ENCODE measurements at regions not wholly inside any gene's neighbourhood (a gene's known extent, or its start where the extent isn't known, plus 50 kb on each side); places are given as distances from the start of the nearest gene placed in this dataset.

GRCh38 chr4:53810643-53811042 lies 219.4 kb upstream of the LNX1 start:
- Histone ChIP-seq H3K9ac (ENCODE audit: insufficient read length, low read depth) (no peak overlapping the region), H3K36me3 (ENCODE audit: insufficient read depth, insufficient read length, low read length) (no peaks in the 10 kb centered on the region), H3K9me3 (ENCODE audit: insufficient read depth, low read length) (no peaks in the 10 kb centered on the region), H3K4me1 (ENCODE audit: insufficient read depth, insufficient read length) (no peaks in the 10 kb centered on the region), H3K27me3 (ENCODE audit: insufficient read depth, insufficient read length) (no peaks in the 10 kb centered on the region), H3K4me3 (ENCODE audit: insufficient read length, low read depth) (no peak overlapping the region)
- no peak for DNase-seq (ENCODE audit: low read depth, low spot score)
- TF ChIP-seq YY1 (IDR thresholded peaks at IDR 0.05; ENCODE audit: insufficient read depth, insufficient read length) = no peak
- no peak for TF ChIP-seq ZNF274 (IDR thresholded peaks at IDR 0.05; ENCODE audit: low read depth, low read length)
- TF ChIP-seq SUZ12 (IDR thresholded peaks at IDR 0.05; ENCODE audit: extremely low read depth, insufficient read depth, insufficient read length) = no peak

- Histone ChIP-seq H3K9ac (ENCODE audit: insufficient read length, low read depth) (no peak overlapping the region), H3K27me3 (ENCODE audit: insufficient read depth, insufficient read length) (no peaks in the 10 kb centered on the region), H3K4me3 (ENCODE audit: insufficient read length, low read depth) (no peak overlapping the region), H3K36me3 (ENCODE audit: insufficient read depth, insufficient read length, low read length) (no peaks in the 10 kb centered on the region), H3K9me3 (ENCODE audit: insufficient read depth, low read length) (no peaks in the 10 kb centered on the region), H3K4me1 (ENCODE audit: insufficient read depth, insufficient read length) (no peaks in the 10 kb centered on the region)
- TF ChIP-seq SUZ12 (IDR thresholded peaks at IDR 0.05; ENCODE audit: extremely low read depth, insufficient read depth, insufficient read length) (no peak), YY1 (IDR thresholded peaks at IDR 0.05; ENCODE audit: insufficient read depth, insufficient read length) (no peak), ZNF274 (IDR thresholded peaks at IDR 0.05; ENCODE audit: low read depth, low read length) (no peak)
- no peak for DNase-seq (ENCODE audit: low read depth, low spot score)
These were observed 218.5 kb upstream of the LNX1 start for GRCh38 chr4:53809816-53810215.

- Histone ChIP-seq H3K4me3 (ENCODE audit: insufficient read length, low read depth) (no peak overlapping the region), H3K36me3 (ENCODE audit: insufficient read depth, insufficient read length, low read length) (no peaks in the 10 kb centered on the region), H3K9ac (ENCODE audit: insufficient read length, low read depth) (no peak overlapping the region), H3K9me3 (ENCODE audit: insufficient read depth, low read length) (no peaks in the 10 kb centered on the region), H3K4me1 (ENCODE audit: insufficient read depth, insufficient read length) (no peaks in the 10 kb centered on the region), H3K27me3 (ENCODE audit: insufficient read depth, insufficient read length) (no peaks in the 10 kb centered on the region)
- TF ChIP-seq SUZ12 (IDR thresholded peaks at IDR 0.05; ENCODE audit: extremely low read depth, insufficient read depth, insufficient read length) = no peak
- TF ChIP-seq YY1 (IDR thresholded peaks at IDR 0.05; ENCODE audit: insufficient read depth, insufficient read length) = no peak
- TF ChIP-seq ZNF274 (IDR thresholded peaks at IDR 0.05; ENCODE audit: low read depth, low read length) = no peak
- DNase-seq (ENCODE audit: low read depth, low spot score) = no peak
These were observed 214.0 kb upstream of the LNX1 start for GRCh38 chr4:53805291-53805690.

GRCh38 chr4:53804719-53805118 lies 213.4 kb upstream of the LNX1 start:
- Histone ChIP-seq H3K27me3 (ENCODE audit: insufficient read depth, insufficient read length) (no peaks in the 10 kb centered on the region), H3K9ac (ENCODE audit: insufficient read length, low read depth) (no peak overlapping the region), H3K9me3 (ENCODE audit: insufficient read depth, low read length) (no peaks in the 10 kb centered on the region), H3K36me3 (ENCODE audit: insufficient read depth, insufficient read length, low read length) (no peaks in the 10 kb centered on the region), H3K4me3 (ENCODE audit: insufficient read length, low read depth) (no peak overlapping the region), H3K4me1 (ENCODE audit: insufficient read depth, insufficient read length) (no peaks in the 10 kb centered on the region)
- TF ChIP-seq ZNF274 (IDR thresholded peaks at IDR 0.05; ENCODE audit: low read depth, low read length) = no peak
- no peak for TF ChIP-seq SUZ12 (IDR thresholded peaks at IDR 0.05; ENCODE audit: extremely low read depth, insufficient read depth, insufficient read length)
- TF ChIP-seq YY1 (IDR thresholded peaks at IDR 0.05; ENCODE audit: insufficient read depth, insufficient read length) = no peak
- DNase-seq (ENCODE audit: low read depth, low spot score) = no peak

- DNase-seq (ENCODE audit: low read depth, low spot score) = no peak
- H3K4me3 ChIP-seq (ENCODE audit: insufficient read length, low read depth) = no peak overlapping the region
- TF ChIP-seq SUZ12 (IDR thresholded peaks at IDR 0.05; ENCODE audit: extremely low read depth, insufficient read depth, insufficient read length) (no peak), ZNF274 (IDR thresholded peaks at IDR 0.05; ENCODE audit: low read depth, low read length) (no peak), YY1 (IDR thresholded peaks at IDR 0.05; ENCODE audit: insufficient read depth, insufficient read length) (no peak)
- no peaks in the 10 kb centered on the region for H3K27me3 ChIP-seq (ENCODE audit: insufficient read depth, insufficient read length)
- H3K4me1 ChIP-seq (ENCODE audit: insufficient read depth, insufficient read length) = no peaks in the 10 kb centered on the region
- no peaks in the 10 kb centered on the region for H3K9me3 ChIP-seq (ENCODE audit: insufficient read depth, low read length)
- H3K9ac ChIP-seq (ENCODE audit: insufficient read length, low read depth) = no peak overlapping the region
- H3K36me3 ChIP-seq (ENCODE audit: insufficient read depth, insufficient read length, low read length) = no peaks in the 10 kb centered on the region
These were observed 211.2 kb upstream of the LNX1 start for GRCh38 chr4:53802500-53802899.

- Histone ChIP-seq H3K27me3 (ENCODE audit: insufficient read depth, insufficient read length) (no peaks in the 10 kb centered on the region), H3K9ac (ENCODE audit: insufficient read length, low read depth) (no peak overlapping the region), H3K4me3 (ENCODE audit: insufficient read length, low read depth) (no peak overlapping the region), H3K36me3 (ENCODE audit: insufficient read depth, insufficient read length, low read length) (no peaks in the 10 kb centered on the region), H3K4me1 (ENCODE audit: insufficient read depth, insufficient read length) (no peaks in the 10 kb centered on the region), H3K9me3 (ENCODE audit: insufficient read depth, low read length) (no peaks in the 10 kb centered on the region)
- no peak for TF ChIP-seq YY1 (IDR thresholded peaks at IDR 0.05; ENCODE audit: insufficient read depth, insufficient read length)
- TF ChIP-seq SUZ12 (IDR thresholded peaks at IDR 0.05; ENCODE audit: extremely low read depth, insufficient read depth, insufficient read length) = no peak
- no peak for TF ChIP-seq ZNF274 (IDR thresholded peaks at IDR 0.05; ENCODE audit: low read depth, low read length)
- no peak for DNase-seq (ENCODE audit: low read depth, low spot score)
These were observed 210.1 kb upstream of the LNX1 start for GRCh38 chr4:53801373-53801772.

- H3K4me3 ChIP-seq (ENCODE audit: insufficient read length, low read depth) = no peak overlapping the region
- no peaks in the 10 kb centered on the region for H3K27me3 ChIP-seq (ENCODE audit: insufficient read depth, insufficient read length)
- no peaks in the 10 kb centered on the region for H3K9me3 ChIP-seq (ENCODE audit: insufficient read depth, low read length)
- no peak for DNase-seq (ENCODE audit: low read depth, low spot score)
- no peak overlapping the region for H3K9ac ChIP-seq (ENCODE audit: insufficient read length, low read depth)
- no peaks in the 10 kb centered on the region for H3K4me1 ChIP-seq (ENCODE audit: insufficient read depth, insufficient read length)
- H3K36me3 ChIP-seq (ENCODE audit: insufficient read depth, insufficient read length, low read length) = no peaks in the 10 kb centered on the region
- TF ChIP-seq YY1 (IDR thresholded peaks at IDR 0.05; ENCODE audit: insufficient read depth, insufficient read length) = no peak
These were observed 209.5 kb upstream of the LNX1 start for GRCh38 chr4:53800741-53801140.

GRCh38 chr4:53793096-53793495 lies 201.8 kb upstream of the LNX1 start:
- no peaks in the 10 kb centered on the region for H3K4me1 ChIP-seq (ENCODE audit: insufficient read depth, insufficient read length)
- TF ChIP-seq ZNF274 (IDR thresholded peaks at IDR 0.05; ENCODE audit: low read depth, low read length) (no peak), YY1 (IDR thresholded peaks at IDR 0.05; ENCODE audit: insufficient read depth, insufficient read length) (no peak), SUZ12 (IDR thresholded peaks at IDR 0.05; ENCODE audit: extremely low read depth, insufficient read depth, insufficient read length) (no peak)
- no peak overlapping the region for H3K4me3 ChIP-seq (ENCODE audit: insufficient read length, low read depth)
- no peak overlapping the region for H3K9ac ChIP-seq (ENCODE audit: insufficient read length, low read depth)
- no peaks in the 10 kb centered on the region for H3K9me3 ChIP-seq (ENCODE audit: insufficient read depth, low read length)
- H3K36me3 ChIP-seq (ENCODE audit: insufficient read depth, insufficient read length, low read length) = no peaks in the 10 kb centered on the region
- H3K27me3 ChIP-seq (ENCODE audit: insufficient read depth, insufficient read length) = no peaks in the 10 kb centered on the region
- no peak for DNase-seq (ENCODE audit: low read depth, low spot score)
